Heart left ventricle (tissue), 13 donors: ENCODE measurements at regions not wholly inside any gene's neighbourhood (a gene's known extent, or its start where the extent isn't known, plus 50 kb on each side); places are given as distances from the start of the nearest gene placed in this dataset.

Experiments
- POLR2A ChIP-seq, 2 donors: fragments of 450-650 bp; IDR thresholded peaks; one replicate each; pipeline ENCODE4 v1.6.1; 2017; ENCODE audit warnings: antibody characterized with exemption in 2 of 2, mild to moderate bottlenecking in 2 of 2, moderate library complexity in 2 of 2
- TF ChIP-seq, protein P1 (sequence below), 12 donors: fragments of 200-600 bp; sonication (generic) in 4 of 12; IDR thresholded peaks; one replicate each; pipeline versions ENCODE4 v1.5.0 to v1.8.0; 2018 to 2022; ENCODE audit warnings: antibody characterized with exemption in 12 of 12, mild to moderate bottlenecking in 5 of 12
- donor health status: ischemic (EF 13 %, LVEDD 7.1; RV severe dilation, severe dysfunction).
- donor health status: DM: no; HTN: yes; CAD: no.
- donor health status: DM: no; HTN: no; CAD: no.
- donor health status: ischemic (EF 25% LVEDD 6.9; RV normal size, moderate dysfunction).
- donor health status: ischemic (EF 25% LVEDD 5.7; RV mildly dilated, moderate dysfunction).
- donor health status: ischemic (EF 35%, LVEDD 5.7; RV mildly dilated, moderate dysfunction).
- donor health status: nonischemic (EF 11% LVEDD 7.7; RV severe dilation, severe dysfunction).
- donor health status: DM: yes; HTN: yes; CAD: no.
- donor health status: PGD.
- donor health status: ischemic (EF 29% LVEDD 5.4; RV normal size, mild dysfunction).
- donor health status: nonischemic (EF 23%, LVEDD 6.1; RV moderate dilation, normal function).

GRCh38 chr2:145751629-145752028 lies 1231.7 kb upstream of the ZEB2 start:
- TF ChIP-seq, protein P1, sequence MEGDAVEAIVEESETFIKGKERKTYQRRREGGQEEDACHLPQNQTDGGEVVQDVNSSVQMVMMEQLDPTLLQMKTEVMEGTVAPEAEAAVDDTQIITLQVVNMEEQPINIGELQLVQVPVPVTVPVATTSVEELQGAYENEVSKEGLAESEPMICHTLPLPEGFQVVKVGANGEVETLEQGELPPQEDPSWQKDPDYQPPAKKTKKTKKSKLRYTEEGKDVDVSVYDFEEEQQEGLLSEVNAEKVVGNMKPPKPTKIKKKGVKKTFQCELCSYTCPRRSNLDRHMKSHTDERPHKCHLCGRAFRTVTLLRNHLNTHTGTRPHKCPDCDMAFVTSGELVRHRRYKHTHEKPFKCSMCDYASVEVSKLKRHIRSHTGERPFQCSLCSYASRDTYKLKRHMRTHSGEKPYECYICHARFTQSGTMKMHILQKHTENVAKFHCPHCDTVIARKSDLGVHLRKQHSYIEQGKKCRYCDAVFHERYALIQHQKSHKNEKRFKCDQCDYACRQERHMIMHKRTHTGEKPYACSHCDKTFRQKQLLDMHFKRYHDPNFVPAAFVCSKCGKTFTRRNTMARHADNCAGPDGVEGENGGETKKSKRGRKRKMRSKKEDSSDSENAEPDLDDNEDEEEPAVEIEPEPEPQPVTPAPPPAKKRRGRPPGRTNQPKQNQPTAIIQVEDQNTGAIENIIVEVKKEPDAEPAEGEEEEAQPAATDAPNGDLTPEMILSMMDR (IDR thresholded peaks at IDR 0.05), result no peak
- TF ChIP-seq POLR2A (IDR thresholded peaks at IDR 0.05), result no peak
